ENCODE measurements at regions not wholly inside any gene's neighbourhood (a gene's known extent, or its start where the extent isn't known, plus 50 kb on each side); places are given as distances from the start of the nearest gene placed in this dataset.

DNA sequence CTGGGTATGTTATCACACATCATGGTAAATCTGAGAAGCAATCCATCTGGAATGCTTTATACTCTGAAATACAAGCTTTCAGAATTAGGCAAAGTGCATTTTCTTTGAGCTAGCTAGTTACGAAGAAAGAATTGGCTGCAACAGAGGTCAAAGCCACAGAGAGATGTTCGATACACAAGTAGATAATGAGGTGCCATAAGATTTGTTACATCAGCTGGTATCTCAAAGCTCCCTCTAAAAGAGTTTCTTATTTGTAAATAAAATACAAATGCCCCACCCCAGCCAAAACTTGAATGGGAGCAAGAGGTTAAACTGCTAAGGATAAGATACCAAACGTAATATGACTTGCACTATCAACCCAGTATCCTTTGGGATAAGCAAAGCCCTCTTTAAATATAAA lies 84.0 kb upstream of the SLCO3A1 start:
- no peak for DNase-seq

DNA sequence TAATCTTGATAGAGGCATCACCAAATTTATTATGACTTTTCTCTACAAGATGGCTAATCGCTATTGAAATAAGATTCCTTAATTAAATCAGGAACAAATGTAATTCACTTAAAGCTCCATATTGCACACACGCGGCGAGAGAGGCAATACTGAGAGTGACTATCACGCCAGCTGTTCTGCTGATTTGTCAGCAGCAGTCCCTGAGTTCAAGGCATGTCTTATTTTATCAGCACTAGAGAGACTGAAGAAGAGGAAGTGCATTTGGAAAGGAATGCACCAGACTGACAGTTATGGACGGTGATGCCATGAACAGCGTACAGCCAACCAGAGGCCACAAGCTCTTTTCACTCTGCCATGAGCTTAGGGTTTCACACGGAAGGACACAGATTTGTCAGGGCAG lies 83.6 kb upstream of the SLCO3A1 start:
- no peak for DNase-seq

DNA sequence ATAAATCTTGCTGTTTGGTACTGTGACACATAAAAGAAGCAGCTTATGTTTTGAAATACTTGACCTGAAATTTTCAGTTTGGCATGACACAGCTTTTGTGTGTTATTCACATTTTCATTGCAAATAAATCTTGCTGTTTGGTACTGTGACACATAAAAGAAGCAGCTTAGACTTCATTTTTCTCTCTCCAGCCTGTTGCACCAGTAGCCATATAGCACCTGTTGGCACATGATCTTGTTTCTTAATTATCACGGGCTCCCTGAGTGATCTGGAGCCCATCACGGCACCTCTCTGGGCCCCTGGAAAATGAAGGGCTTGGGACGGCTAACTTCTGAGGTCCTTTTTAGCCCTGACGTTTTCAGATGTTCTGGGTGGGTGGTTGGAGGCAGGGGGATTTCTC lies 77.4 kb upstream of the SLCO3A1 start:
- no peak for DNase-seq

DNA sequence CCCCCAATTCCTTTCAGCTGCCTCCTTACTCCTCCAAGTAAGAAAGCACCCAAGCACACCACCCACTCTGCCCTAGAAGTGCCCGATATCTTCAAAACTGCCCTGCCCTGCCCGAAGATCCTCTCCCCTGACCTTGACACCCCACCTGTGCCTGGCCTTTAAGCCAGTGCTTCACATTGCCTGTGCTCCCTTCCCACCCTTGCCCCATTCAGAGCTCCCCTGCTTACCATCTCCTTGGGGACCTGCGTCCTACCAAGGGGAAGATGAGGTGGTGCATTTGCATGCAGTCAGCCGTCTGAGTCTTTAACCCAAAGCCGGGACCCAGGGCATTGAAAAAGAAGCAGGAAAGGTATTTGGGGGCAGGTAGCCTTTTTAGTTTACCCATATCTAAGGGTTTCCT lies 73.5 kb upstream of the SLCO3A1 start:
- no peak for DNase-seq

DNA sequence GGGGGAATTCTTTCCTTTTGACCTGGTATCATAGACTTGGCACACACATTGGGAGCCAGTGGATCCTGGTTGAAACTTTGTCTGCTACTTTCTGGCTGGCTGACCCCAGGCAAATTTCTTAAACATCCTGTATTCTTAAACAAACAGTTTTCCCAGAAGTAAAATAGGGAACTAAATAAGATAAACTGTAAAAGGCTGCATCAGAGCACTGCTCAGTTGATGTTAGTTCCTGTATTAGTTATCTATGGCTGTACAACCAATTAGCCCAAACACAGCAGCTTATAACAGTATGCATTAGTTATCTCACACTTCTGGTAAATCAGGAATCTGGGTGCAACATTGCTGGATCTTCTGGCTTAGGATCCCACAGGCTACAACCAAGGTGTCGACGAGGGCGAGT lies 73.1 kb upstream of the SLCO3A1 start:
- no peak for DNase-seq

DNA sequence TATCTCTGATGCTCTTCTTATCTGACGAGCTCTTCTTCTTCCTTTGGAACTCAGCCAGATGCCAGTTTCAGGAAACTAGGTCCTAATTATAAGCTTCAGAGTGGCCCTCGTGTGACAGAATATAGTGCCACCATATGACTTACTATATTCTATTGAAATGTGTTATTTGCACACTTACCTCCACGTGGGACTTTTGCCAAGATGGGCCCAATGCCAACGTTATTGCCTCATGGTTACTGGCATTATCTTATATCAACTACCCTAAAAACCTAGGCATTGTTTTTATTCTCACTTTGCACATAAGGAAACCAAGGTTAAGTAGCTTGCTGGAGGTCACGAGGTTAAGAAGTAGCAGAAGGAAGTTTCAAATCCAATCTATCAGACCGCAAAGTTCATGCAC lies 71.3 kb upstream of the SLCO3A1 start:
- DNase-seq = no peak

DNA sequence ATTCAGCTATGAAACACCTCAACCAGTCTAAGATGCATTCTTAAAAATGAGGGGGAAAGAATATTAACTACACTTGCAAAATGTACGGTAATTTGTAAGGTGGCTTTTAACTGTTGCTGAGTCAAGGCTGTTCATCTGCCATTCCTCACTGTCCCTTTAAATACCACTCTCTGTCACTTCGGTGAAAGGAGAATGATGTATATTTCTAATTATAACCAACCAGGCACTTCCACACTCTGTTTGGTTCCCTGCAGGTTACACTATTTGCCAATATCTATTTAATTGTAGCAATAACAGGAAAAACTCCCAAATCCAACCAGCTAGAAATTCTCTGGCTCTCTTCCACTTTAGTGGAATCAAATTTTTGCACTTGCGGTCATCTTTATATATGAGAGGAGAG lies 70.5 kb upstream of the SLCO3A1 start:
- no peak for DNase-seq

DNA sequence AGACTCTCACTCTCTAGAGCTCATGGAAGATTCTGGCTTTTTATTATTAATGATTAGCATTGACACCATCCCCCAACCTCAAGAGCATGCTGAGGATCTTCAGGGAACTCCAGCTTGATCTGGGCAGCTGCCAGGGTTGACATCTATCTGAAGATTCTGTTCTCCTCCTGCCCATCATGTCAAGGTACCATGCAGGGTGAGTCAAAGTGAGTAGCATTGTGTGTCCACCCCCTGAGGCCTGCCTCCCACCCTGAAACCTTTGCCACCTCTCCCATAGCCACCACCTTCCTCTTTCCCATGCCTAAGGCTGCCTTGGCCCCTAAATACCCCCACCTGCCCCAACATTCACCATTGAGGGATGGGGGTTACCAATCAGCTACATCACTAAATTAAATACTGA lies 70.1 kb upstream of the SLCO3A1 start:
- no peak for DNase-seq

DNA sequence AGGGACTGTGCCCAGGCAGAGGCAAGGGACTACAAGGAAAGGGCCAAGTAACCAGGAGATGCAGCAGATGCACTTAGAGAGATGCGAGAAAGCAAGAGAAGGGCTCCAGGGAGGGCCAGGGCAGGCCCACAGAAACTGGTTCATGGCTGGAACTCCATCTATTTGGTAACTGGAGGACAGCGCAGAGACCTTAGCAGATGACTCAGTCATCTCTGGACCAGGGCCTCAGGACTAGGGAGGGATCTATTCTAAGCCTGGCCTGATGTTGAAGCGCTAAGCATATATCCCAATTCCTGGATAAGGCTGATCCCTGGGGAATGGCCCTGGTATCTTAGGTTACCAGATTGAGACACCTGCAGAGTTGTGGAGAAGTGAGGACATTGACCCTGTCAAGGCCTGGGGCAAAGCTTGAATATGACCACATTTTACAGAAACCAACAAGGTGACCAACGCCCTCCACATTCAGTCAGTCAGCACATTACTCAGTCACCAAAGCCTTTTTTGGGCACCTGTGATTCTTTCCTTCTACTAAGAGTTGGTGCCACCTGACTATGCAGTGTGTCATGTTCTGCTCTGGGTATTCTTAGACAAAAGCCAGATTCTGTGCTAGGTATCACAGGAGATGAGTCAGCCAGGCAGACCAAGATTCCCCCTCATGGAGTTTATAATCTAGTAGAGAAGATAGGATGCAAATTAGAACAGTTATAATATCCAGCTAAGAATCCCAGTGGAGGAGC lies 68.4 kb upstream of the SLCO3A1 start:
- DNase-seq = no peak

DNA sequence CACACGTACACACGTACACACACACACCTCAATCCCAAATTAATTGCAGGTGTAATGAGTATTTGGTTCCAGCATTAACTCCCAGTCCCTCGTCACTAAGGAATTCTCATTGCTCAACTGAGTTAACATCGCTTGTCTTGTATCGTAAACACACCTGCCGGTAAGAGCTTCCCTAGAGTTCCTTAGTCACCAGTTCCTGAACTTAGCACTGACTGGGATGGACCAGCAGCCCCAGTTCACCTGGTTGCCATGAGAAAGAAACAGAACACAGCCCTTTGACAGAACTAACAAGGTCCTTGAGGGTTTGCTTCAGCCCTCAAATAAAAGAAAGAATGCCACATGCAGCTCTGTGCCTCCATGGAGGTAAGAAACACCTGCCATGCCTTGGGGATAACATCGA lies 66.3 kb upstream of the SLCO3A1 start:
- DNase-seq = no peak

DNA sequence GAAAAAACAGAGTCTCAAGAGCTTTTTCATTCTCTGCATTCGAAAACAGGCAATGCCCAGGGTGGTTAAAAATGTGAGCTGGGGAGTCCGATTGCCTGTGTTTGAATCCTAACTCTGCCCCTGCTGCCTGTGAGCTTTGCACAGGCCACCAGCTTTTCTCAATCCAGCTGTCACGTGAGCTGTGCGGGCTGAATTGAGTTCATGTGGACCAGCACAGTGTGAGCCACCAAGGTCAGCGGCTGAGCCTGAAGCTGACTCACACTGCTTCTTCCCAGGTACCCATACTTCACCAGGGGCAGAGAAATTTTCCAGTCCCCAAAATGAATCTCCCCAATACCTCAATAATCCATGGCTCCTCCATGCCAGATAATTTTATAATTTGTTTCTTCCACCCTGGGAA lies 64.4 kb upstream of the SLCO3A1 start:
- no peak for DNase-seq

DNA sequence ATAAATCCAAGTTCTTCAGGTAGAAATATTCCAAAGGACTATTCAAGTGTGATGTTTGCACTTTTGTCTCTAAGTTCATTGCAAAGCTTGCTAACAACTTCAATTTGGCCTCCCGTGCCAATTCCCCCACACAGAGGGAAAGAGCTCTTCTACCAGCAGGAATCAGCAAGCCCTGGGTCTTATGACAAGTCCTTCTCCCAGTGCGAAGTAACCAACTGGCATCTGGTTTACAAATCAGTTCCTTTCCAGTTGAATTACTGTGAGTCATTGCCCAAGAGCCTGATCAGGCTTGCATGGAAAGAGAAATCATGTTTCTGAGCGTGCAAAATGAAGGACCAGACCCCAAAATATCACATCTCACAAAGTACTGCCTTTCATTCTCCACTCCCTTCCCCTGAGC lies 62.7 kb upstream of the SLCO3A1 start:
- no peak for DNase-seq

DNA sequence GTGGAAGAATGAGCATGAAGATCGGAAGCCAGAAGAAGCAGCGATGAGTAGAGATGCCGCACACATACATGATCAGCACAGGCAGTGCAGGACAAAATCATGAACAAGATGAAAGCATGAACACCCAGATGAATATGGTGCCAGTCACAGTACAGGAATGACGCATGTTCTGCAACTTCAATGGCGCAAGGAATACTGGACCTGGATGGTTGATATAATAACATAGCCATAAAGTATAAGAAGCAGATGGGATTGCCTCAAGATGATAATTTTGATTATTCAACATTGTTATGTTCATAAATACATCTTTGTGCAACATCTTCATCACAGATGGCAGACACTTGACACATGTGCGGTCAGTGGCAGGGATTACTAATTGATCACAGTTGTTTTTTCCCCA lies 59.7 kb upstream of the SLCO3A1 start:
- no peak for DNase-seq

DNA sequence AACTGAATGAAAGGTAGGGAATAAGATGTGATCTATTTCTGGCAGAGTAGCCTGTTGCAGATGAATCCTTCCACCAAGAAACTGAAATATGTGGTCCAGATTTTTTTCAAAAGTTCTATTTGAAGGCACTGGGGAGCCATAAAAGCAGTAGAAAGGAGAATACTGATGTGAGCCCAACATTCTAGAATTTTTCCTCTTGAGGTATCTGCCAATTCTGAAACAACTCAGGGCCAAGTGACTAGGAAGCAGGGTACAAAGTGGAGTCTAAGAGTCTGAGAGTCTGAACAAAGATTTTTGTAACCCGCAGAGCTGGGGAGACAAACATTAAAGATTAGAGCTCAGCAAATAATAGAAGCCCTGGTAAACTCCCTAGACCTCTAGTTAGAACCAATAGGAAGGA lies 58.3 kb upstream of the SLCO3A1 start:
- DNase-seq = no peak

DNA sequence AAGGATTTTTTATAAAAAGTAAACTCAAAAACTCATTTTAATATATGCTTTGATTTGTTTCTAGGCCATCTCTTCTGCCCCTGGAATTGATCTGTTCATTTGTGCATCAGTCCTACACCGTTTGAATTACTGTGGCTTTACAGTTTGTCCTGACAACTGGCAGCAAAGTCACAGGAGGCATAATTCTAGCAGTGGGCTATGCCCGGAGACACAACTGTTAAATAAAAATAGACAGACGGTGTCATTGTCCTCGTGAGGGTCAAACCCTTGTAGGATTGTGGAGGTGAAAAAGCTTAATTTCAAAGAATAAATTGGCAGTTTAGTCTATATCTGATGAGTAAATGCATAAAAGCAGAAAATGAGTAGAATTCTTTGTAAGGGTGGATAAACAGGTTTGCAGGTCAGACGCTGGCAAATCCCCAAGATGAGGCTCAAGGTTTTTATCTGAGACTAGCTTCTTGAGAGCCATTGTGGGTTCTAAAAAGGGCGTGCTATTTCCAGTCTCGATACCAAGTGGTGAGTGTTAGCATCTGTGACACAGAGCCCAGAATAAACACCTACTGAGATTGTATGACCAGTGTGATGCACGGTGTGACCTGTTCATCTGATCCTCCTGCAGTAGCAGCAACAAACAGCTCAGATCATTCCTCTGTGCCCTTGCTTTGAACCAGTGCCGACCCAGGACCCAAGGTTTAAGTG lies 51.5 kb upstream of the SLCO3A1 start:
- DNase-seq = no peak

DNA sequence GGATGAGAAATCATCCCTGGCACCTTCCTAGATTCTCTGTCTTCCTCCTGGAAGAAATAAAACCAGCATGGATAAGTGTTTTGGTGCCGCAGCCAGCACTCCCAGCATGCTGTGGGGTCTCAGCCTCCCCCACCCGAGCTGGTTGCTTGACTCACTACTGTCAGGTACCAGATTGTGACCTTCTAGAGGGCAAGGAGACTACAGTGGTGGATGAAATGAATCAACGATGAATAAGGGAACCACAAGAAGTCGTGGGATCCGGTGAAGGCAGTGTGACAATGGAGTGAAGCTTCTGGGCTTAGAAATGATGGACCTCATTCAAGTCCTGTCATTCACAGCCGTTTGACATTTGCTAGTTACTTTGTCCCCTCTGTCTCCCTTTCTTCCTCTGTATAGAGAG lies 50.2 kb upstream of the SLCO3A1 start:
- DNase-seq = no peak

Data from EL (cell line).